ENCODE measurements at regions not wholly inside any gene's neighbourhood (a gene's known extent, or its start where the extent isn't known, plus 50 kb on each side); places are given as distances from the start of the nearest gene placed in this dataset.

GRCh38 chr13:50400035-50400726 is 384.9 kb downstream of the KCNRG start:
- DNase-seq (ENCODE audit: low read depth): no peak
- FAIRE-seq: no peak
- TF ChIP-seq CTCF (IDR thresholded peaks at IDR 0.05; ENCODE audit: insufficient read depth, low read length, severe bottlenecking): no peak
- H3K27me3 ChIP-seq (ENCODE audit: control insufficient read depth, insufficient read depth, low read length): no peaks in the 10 kb centered on the region
- no peaks in the 10 kb centered on the region for H3K36me3 ChIP-seq (ENCODE audit: control insufficient read depth, insufficient read depth, low read length)
- no peak overlapping the region for H3K4me3 ChIP-seq (ENCODE audit: low read depth, low read length)

GRCh38 chr13:50401049-50401505 is 385.8 kb downstream of the KCNRG start:
- FAIRE-seq: peak; percentile 81
- DNase-seq (ENCODE audit: low read depth): peak; percentile 90
- no peak for TF ChIP-seq CTCF (IDR thresholded peaks at IDR 0.05; ENCODE audit: insufficient read depth, low read length, severe bottlenecking)
- no peaks in the 10 kb centered on the region for H3K27me3 ChIP-seq (ENCODE audit: control insufficient read depth, insufficient read depth, low read length)
- no peaks in the 10 kb centered on the region for H3K36me3 ChIP-seq (ENCODE audit: control insufficient read depth, insufficient read depth, low read length)
- no peak overlapping the region for H3K4me3 ChIP-seq (ENCODE audit: low read depth, low read length)

- no peaks in the 10 kb centered on the region for H3K36me3 ChIP-seq (ENCODE audit: control insufficient read depth, insufficient read depth, low read length)
- DNase-seq (ENCODE audit: low read depth) (peak; percentile 79), FAIRE-seq (no peak)
- TF ChIP-seq CTCF (IDR thresholded peaks at IDR 0.05; ENCODE audit: insufficient read depth, low read length, severe bottlenecking): no peak
- no peaks in the 10 kb centered on the region for H3K27me3 ChIP-seq (ENCODE audit: control insufficient read depth, insufficient read depth, low read length)
- H3K4me3 ChIP-seq (ENCODE audit: low read depth, low read length): no peak overlapping the region
Observed at GRCh38 chr13:50401721-50402465, 386.6 kb downstream of the KCNRG start.

GRCh38 chr13:50403311-50403710 is 388.1 kb downstream of the KCNRG start:
- FAIRE-seq: no peak
- H3K27me3 ChIP-seq (ENCODE audit: control insufficient read depth, insufficient read depth, low read length): no peaks in the 10 kb centered on the region
- H3K36me3 ChIP-seq (ENCODE audit: control insufficient read depth, insufficient read depth, low read length): no peaks in the 10 kb centered on the region
- no peak overlapping the region for H3K4me3 ChIP-seq (ENCODE audit: low read depth, low read length)
- no peak for TF ChIP-seq CTCF (IDR thresholded peaks at IDR 0.05; ENCODE audit: insufficient read depth, low read length, severe bottlenecking)
- DNase-seq (ENCODE audit: low read depth): peak; percentile 71

- no peak for DNase-seq (ENCODE audit: low read depth)
- no peak for FAIRE-seq
- H3K27me3 ChIP-seq (ENCODE audit: control insufficient read depth, insufficient read depth, low read length): no peaks in the 10 kb centered on the region
- no peak overlapping the region for H3K4me3 ChIP-seq (ENCODE audit: low read depth, low read length)
- no peak for TF ChIP-seq CTCF (IDR thresholded peaks at IDR 0.05; ENCODE audit: insufficient read depth, low read length, severe bottlenecking)
- no peaks in the 10 kb centered on the region for H3K36me3 ChIP-seq (ENCODE audit: control insufficient read depth, insufficient read depth, low read length)
Observed at GRCh38 chr13:50404116-50404515, 388.9 kb downstream of the KCNRG start.

Measured in bronchial epithelial cell (primary cell).